ENCODE measurements at regions not wholly inside any gene's neighbourhood (a gene's known extent, or its start where the extent isn't known, plus 50 kb on each side); places are given as distances from the start of the nearest gene placed in this dataset.

DNA sequence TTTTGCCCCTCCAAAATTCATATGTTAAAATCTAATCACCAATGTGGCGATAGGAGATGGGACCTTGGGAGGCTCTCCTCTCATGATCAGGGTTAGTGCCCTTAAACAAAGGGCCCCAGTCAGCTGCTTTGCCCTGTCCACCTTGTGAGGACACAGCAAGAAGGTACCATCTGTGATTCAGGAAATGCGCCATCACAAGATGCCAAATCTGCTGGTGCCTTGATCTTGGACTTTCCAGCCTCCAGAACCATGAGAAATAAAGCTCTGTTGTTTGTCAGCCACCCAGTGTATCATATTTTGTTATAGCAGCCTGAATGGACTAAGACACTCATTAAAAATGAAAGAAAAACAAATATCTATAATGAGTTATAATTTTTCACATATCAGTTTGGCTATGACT is 63.0 kb upstream of the NKD1 start:
- TF ChIP-seq, protein P1, sequence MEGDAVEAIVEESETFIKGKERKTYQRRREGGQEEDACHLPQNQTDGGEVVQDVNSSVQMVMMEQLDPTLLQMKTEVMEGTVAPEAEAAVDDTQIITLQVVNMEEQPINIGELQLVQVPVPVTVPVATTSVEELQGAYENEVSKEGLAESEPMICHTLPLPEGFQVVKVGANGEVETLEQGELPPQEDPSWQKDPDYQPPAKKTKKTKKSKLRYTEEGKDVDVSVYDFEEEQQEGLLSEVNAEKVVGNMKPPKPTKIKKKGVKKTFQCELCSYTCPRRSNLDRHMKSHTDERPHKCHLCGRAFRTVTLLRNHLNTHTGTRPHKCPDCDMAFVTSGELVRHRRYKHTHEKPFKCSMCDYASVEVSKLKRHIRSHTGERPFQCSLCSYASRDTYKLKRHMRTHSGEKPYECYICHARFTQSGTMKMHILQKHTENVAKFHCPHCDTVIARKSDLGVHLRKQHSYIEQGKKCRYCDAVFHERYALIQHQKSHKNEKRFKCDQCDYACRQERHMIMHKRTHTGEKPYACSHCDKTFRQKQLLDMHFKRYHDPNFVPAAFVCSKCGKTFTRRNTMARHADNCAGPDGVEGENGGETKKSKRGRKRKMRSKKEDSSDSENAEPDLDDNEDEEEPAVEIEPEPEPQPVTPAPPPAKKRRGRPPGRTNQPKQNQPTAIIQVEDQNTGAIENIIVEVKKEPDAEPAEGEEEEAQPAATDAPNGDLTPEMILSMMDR (IDR thresholded peaks at IDR 0.05): no peak
- no peak for TF ChIP-seq POLR2A (IDR thresholded peaks at IDR 0.05)
